Coronary artery (tissue), 2 donors: ENCODE measurements at regions not wholly inside any gene's neighbourhood (a gene's known extent, or its start where the extent isn't known, plus 50 kb on each side); places are given as distances from the start of the nearest gene placed in this dataset.

Experiments used
- DNase-seq: peaks from one replicate; pipeline ENCODE4 v3.0.0-alpha.2; 2017; ENCODE audit warnings: low spot score
- H3K27ac ChIP-seq, 2 donors: fragments of 200-600 bp; sonication (generic); one replicate each; pipeline ENCODE4 v1.5.1; 2016 to 2019
- H3K4me3 ChIP-seq: fragments of 200-600 bp; sonication (generic); 2 replicates; pipeline ENCODE4 v1.5.1; 2016; ENCODE audit warnings: mild to moderate bottlenecking, moderate library complexity
- TF ChIP-seq, protein P1 (sequence below): fragments of 200-600 bp; sonication (generic); IDR thresholded peaks from one replicate; pipeline ENCODE4 v1.5.1; 2019; ENCODE audit warnings: antibody characterized with exemption

DNA sequence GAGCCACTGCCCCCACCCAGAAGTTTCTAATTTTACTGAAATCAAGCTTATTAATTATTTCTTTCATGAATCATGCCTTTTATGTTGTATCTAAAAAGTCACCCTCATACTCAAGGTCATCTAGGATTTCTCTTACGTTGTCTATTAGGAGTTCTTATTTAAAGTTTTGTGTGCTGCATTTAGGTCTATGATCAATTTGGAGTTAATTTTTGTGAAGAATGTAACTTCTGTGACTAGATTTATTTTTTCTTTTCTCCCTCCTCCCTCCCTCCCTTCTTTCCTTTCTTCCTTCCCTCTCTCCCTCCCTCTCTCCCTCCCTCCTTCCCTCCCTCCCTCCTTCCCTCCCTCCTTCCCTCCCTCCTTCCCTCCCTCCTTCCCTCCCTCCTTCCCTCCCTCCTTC lies 317.6 kb downstream of the PLA2G4A start:
- H3K4me3 ChIP-seq: no peak overlapping the region
- no peak for DNase-seq
- TF ChIP-seq, protein P1, sequence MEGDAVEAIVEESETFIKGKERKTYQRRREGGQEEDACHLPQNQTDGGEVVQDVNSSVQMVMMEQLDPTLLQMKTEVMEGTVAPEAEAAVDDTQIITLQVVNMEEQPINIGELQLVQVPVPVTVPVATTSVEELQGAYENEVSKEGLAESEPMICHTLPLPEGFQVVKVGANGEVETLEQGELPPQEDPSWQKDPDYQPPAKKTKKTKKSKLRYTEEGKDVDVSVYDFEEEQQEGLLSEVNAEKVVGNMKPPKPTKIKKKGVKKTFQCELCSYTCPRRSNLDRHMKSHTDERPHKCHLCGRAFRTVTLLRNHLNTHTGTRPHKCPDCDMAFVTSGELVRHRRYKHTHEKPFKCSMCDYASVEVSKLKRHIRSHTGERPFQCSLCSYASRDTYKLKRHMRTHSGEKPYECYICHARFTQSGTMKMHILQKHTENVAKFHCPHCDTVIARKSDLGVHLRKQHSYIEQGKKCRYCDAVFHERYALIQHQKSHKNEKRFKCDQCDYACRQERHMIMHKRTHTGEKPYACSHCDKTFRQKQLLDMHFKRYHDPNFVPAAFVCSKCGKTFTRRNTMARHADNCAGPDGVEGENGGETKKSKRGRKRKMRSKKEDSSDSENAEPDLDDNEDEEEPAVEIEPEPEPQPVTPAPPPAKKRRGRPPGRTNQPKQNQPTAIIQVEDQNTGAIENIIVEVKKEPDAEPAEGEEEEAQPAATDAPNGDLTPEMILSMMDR: no peak

DNA sequence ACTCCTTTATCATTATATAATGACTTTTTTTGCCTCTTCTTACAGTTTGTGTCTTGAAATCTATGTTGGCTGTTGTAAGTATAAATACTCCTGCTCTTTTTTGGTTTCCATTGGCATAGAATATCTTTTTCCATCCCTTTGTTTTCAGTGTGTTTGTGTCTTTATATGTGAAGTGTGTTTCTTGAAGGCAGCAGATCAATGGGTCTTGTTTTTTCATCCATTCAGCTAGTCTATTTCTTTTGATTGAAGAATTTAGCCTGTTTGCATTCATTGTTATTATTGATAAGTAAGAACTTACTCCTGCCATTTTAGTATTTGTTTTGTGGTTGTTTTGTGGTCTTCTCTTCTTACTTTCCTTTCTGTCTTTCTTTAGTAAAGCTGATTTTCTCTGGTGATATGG lies 322.8 kb downstream of the PLA2G4A start:
- Histone ChIP-seq H3K27ac (no peak overlapping the region), H3K4me3 (no peak overlapping the region)
- TF ChIP-seq, protein P1: no peak
- no peak for DNase-seq

More for the DNA sequence above, 317.6 kb downstream of the PLA2G4A start:
- no peak overlapping the region for H3K27ac ChIP-seq

DNA sequence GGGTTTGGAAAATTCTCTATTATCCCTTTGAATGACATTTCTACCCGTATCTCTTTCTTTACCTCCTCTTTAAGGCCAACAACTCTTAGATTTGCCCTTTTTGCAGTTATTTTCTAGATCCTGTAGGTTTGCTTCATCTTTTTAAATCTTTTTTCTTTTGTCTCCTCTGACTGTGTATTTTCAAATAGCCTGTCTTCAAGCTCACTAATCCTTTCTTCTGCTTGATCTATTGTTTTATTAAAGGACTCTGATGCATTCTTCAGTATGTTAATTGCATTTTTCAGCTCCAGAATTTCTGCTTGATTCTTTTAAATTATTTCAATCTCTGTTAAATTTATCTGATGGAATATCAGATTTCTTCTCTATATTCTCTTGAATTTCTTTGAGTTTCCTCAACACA lies 324.3 kb downstream of the PLA2G4A start:
- TF ChIP-seq, protein P1: no peak
- Histone ChIP-seq H3K27ac (no peak overlapping the region), H3K4me3 (no peak overlapping the region)
- DNase-seq: no peak

DNA sequence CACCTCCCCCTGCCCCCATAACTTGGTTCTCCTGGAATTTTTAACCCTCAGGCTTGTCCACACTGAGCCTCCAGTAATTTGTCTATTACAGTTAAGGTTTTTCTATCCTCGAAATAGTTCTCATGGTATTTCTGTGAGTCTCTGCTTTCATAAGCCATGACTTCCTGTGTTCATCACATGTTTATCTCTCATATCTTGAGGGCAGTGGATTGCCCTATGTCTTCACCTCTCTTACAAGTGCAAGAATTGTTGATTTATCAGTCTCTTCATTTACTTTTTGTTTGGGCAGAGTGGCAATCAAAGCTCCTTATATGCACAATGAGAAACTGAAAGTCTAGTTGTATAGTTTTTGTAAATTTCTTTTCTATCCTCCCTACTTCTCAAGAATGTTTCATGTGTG lies 328.4 kb downstream of the PLA2G4A start:
- no peak for DNase-seq
- H3K27ac ChIP-seq: no peak overlapping the region

DNA sequence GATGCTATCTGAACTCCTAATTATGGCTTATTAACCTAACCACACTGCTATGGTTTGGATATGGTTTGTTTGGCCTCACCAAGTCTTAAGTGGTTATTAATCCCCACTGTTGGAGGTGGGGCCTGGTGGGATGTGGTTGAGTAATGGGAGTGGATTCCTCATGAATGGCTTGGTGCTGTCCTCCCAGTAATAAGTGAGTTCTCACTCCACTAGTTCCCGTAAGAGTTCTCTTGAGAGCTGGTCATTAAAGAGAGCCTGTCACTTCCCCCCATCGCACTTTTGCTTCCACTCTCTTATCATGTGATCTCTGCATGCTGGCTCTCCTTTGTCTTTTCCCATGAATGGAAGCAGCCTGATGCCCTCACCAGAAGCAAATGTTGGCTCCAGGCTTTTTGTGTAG lies 328.8 kb downstream of the PLA2G4A start:
- Histone ChIP-seq H3K4me3 (no peak overlapping the region), H3K27ac (no peak overlapping the region)
- TF ChIP-seq, protein P1: no peak
- DNase-seq: no peak

More for the DNA sequence above, 328.4 kb downstream of the PLA2G4A start:
- no peak overlapping the region for H3K4me3 ChIP-seq
- TF ChIP-seq, protein P1: no peak

DNA sequence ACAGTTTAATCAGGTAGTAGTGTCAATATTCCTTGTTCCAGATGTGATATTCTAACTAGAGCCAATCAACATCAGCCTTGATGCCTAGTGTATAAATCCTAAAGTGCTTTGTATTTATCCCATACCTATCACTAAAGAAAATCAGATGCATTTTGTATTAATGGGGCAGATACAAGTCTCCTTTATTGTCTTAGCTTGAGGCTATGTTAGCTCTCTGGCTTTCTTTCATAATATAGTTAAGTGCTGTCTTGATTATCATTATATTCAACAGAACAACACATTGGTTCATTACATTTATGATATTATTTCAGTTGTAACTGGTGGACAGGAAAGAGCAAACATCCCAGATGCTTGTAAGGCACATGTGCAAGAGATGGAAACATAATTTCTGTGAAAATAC lies 338.8 kb downstream of the PLA2G4A start:
- no peak overlapping the region for H3K27ac ChIP-seq
- TF ChIP-seq, protein P1: no peak
- H3K4me3 ChIP-seq: no peak overlapping the region

DNA sequence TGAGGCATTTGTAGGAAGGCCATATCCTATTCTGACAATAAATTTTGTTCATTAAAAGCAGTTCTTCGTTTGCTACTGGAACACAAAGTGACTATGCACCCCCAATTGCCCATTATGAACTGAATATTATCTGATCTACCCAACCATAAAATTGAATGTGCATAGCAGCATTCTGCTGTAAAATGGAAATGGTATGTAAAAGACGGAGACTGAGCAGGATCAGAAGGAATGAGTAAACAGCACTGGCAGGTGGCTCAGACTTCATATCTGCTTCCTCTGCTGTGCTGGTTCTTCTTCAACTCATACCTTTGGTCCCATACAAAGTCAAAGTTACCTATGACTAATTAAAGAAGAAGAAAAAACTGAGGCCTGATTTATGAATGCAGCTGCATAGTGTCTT lies 339.5 kb downstream of the PLA2G4A start:
- Histone ChIP-seq H3K4me3 (no peak overlapping the region), H3K27ac (no peak overlapping the region)
- TF ChIP-seq, protein P1: no peak
- DNase-seq: no peak

More for the DNA sequence above, 338.8 kb downstream of the PLA2G4A start:
- no peak for DNase-seq
